GM11168 (cell line): ENCODE measurements at regions not wholly inside any gene's neighbourhood (a gene's known extent, or its start where the extent isn't known, plus 50 kb on each side); places are given as distances from the start of the nearest gene placed in this dataset.
"Not testable (repeated sequence)": the region's sequence is repeated elsewhere in the genome, so short reads cannot be mapped to it uniquely, and the experiment has no call there.

Experiments used
- in situ Hi-C: fragments of 300-500 bp; cut with MboI; formaldehyde crosslinking; loops from one replicate; pipeline ENCODE4 v1.12.0; 2022; ENCODE audit warnings: low sequenced_read_pairs; ENCODE audit not compliant: unreplicated experiment

DNA sequence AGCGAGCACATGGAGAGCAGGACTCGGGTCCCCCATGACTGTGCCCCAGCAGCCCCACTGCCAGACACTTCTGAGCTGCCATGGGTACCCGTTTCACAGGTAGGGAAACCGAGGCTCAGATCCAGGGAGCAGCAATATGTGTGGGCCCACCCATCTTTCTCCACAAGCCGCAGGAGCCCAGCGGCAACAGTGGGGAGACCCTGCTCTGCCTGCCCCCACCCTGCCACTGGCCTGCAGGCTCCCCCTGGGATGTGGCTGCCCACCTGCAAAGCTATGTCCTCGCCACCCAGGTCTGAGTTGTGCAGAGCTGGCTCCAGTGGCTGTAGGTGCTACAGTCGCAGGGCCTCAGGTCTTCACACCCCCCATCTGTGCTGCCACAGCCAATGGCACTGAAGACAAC, 50.6 kb upstream of the C1QTNF9B start:
- in situ Hi-C loops = no loop called here

DNA sequence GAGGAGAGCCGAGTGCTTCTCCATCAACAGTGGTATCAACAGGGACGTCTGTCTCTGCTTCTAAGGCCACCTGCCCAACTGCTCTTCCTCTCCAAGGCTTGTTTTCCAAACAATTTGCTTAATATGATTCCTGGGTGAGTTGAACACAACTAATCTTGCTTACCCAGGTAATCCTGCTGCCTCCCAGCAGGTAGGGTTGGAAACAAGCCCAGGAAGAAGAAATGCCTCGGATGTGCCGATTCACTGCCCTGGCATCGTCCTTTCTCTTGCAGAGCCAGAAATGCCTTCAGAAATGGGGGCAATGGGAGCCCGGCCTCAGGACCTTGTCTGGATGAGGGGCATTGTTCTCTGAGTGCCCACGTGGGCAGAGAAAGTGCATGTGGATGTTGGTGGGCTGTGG, 51.9 kb upstream of the C1QTNF9B start:
- in situ Hi-C loops = no loop called here

- in situ Hi-C loops = no loop called here
These were observed 52.4 kb upstream of the C1QTNF9B start for GRCh38 chr13:23949736-23950135.

DNA sequence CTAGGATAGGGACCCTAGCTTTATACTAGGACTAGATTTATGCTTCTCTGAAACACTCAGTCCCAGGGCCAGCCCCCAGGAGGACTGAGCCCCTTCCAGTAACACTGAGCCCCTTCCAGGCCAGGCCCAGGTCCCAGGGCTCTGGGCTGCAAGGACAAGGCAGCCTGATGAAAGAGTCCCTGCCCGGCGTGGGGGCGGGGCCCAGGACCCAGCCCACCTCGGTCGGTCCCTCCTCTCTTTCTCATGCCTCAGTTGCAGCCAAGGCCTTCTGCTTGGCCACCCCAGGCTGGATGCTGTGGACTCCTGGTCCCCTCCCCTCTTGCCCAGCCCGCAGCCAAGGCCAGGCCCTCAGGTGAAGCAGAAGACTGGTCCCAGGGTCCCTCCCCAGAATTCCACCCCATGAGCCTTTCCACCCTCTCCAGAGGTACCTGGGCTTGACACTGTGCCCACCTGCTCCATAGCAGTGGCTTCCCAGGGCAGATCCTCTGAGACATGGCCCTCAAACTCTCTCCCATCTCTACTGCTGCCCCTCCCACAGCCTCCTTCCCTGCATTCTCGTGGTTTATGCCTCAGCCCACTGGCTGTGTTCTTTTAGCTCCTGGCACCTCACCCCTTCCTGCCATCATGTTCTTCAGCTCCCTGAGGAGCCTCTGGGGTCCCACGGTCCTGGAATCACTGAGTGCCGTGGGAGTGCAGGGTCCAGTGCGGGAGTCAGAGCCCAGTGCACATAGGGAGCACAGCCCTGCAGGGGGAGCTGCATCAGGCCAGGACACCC, 53.6 kb upstream of the C1QTNF9B start:
- in situ Hi-C loops = no loop called here

- in situ Hi-C loops = no loop called here
These were observed 55.5 kb upstream of the C1QTNF9B start for GRCh38 chr13:23952796-23953195.

DNA sequence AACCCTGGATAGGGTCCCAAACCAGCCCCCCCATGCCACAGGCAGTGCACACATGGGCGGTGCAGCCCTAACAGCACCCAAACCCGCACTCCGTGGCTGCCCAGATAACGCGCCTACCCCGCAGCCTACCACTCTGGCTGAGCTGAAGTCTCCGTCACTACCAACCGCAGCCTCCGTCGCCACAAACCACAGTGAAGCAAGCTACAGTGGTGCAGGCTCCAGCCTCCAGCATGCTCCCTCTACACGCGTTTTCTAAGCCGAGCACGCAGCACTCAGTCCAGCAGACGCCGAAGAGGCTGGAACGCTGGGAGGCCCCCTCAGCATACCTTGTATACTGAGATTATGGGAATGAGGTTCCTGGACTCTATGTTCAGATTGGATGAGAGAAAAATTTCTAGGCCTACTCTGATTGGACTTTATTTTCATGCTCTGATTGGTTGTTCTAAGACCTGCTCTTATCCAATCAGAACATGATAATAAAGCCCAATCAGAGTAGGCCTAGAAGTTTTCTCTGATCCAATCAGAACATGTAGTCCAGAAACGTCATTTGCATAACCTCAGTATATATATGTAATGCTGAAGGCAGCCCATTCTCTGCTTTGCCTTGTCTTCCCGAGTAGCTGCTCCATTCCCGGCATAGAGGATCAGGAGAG, 56.7 kb upstream of the C1QTNF9B start:
- in situ Hi-C loops = no loop called here

GRCh38 chr13:23955064-23955463, 57.8 kb upstream of the C1QTNF9B start:
- in situ Hi-C loops = no loop called here

DNA sequence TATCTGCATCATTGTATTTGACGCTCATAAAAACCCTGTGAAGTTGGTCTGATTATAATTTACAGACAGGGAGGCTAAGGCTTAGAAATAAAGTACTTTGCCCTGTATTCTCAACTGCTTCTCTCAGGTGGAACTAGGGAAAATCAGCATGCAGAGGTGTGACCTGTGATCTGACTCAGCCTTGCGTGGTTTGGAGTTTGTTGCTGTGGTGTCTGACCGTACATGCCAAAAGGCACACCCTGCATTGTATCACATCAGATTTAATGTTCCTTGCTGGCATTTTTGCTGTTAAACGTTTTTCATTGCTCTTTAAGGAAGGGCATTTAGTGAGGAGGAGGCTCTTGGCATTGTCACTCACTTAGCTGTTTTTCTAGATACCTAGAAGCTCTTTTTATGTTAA, 58.8 kb upstream of the C1QTNF9B start:
- in situ Hi-C loops = no loop called here

- in situ Hi-C loops = no loop called here
These were observed 60.7 kb upstream of the C1QTNF9B start for GRCh38 chr13:23957981-23958380.

DNA sequence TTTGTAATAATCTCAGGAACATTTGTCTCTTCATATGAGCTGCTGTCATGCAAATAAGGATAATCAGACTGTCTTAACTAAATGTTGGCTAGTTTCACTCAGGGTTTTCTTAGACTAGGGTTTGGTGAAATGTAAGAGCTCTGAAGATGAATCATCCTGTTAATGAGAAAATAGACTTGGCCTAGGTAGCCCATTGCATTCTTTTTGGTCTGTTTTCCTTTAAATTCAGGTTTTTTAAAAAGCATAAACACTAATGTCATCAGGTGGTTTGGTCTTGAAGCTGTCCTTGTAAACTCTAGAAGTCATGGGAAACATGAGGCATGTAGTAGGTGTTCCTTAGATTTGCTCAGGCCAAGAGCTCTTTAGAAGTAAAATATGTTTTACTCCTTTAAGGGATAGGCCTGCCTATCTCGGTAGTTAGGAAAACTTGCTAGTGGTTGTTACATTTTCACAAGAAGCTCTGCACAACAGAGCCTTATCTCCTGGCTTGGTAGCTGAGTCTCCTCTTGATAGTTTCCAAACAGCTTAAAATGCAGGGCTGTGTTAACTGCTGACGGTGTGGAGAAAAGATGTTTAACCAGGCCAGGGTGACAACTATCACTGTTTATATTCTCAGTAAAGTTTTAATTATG, 62.0 kb upstream of the C1QTNF9B start:
- in situ Hi-C loops = no loop called here

- in situ Hi-C loops = no loop called here
These were observed 63.4 kb upstream of the C1QTNF9B start for GRCh38 chr13:23960566-23961156.

- in situ Hi-C loops = no loop called here
These were observed 66.1 kb upstream of the C1QTNF9B start for GRCh38 chr13:23963184-23963931.

- in situ Hi-C loops = no loop called here
These were observed 66.6 kb upstream of the C1QTNF9B start for GRCh38 chr13:23963947-23964346.

DNA sequence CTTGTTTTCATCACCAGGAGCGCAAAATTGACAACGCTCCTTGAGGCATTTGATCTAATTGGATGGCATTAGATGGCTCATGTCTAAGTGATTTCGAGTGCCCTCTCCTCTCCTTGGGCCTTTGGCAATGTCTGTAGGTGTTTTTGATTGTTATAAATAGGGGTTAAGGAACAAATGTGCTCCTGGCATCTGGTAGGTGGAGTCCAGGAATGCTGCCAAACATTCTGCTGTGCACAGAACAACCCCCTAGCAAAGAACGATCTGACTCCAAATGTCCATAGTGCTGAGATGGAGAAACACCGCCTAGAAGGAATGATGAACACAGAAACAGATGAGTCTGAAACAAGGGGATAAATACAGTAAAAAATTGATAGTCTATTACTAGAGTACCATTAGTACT, 68.0 kb upstream of the C1QTNF9B start:
- in situ Hi-C loops = no loop called here

DNA sequence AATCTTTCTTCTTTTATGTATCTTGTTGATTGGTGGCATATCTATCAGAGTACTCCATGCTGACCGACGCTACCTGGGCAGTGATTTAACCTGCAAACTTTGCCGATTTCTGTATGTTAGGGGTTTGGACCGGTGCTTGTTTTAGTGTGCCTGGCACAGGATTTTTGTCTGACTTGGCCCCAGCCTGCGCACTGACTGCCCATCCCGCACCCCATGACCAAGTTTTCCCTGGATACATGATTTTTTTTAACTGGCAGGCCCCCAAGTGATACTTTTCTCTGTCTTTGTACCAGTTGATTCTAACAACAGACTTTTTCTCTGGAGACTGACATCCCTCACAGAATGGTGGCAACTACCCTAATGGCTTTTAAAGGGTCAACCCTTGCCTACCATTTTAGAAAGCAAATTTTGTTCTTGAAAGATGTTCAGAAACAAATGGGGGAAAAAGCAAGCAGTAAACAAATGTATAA, 69.0 kb upstream of the C1QTNF9B start:
- in situ Hi-C loops = no loop called here

GRCh38 chr13:23966691-23967615, 69.7 kb upstream of the C1QTNF9B start:
- in situ Hi-C loops = no loop called here

DNA sequence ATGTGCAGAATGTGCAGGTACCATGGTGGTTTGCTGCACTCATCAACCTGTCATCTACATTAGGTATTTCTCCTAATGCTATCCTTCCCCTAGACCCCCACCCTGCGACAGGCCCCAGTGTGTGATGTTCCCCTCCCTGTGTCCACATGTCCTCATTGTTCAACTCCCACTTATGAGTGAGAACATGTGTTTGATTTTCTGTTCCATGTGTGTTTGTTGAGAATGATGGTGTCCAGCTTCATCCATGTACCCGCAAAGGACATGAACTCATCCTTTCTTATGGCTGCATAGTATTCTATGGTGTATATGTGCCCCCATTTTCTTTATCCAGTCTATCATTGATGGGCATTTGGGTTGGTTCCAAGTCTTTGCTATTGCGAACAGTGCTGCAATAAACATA, 70.5 kb upstream of the C1QTNF9B start:
- in situ Hi-C loops = not testable (repeated sequence)

GRCh38 chr13:23969647-23970046, 72.3 kb upstream of the C1QTNF9B start:
- in situ Hi-C loops = no loop called here
